Omental fat pad (tissue), 3 donors: ENCODE measurements at regions not wholly inside any gene's neighbourhood (a gene's known extent, or its start where the extent isn't known, plus 50 kb on each side); places are given as distances from the start of the nearest gene placed in this dataset.

Experiments
- ATAC-seq: fragments of 150-250 bp; one replicate; pipeline ENCODE4 v1.9.1; 2016; ENCODE audit warnings: mild to moderate bottlenecking, moderate library complexity; ENCODE audit not compliant: low FRiP score
- DNase-seq: peaks from one replicate; pipeline ENCODE4 v3.0.0-alpha.2; 2019; ENCODE audit warnings: low spot score
- CTCF ChIP-seq, 3 donors: fragments of 450-650 bp; IDR thresholded peaks; one replicate each; pipeline ENCODE4 v1.5.1; 2016 to 2017; ENCODE audit warnings: antibody characterized with exemption in 3 of 3, mild to moderate bottlenecking in 3 of 3, moderate library complexity in 2 of 3

GRCh38 chr16:61237884-61238485, 798.3 kb downstream of the CDH8 start:
- no peak for TF ChIP-seq CTCF (IDR thresholded peaks at IDR 0.05)
- no peak for DNase-seq
- ATAC-seq = no peak

GRCh38 chr16:61233713-61234112, 802.5 kb downstream of the CDH8 start:
- ATAC-seq (no peak), DNase-seq (no peak)
- TF ChIP-seq CTCF (IDR thresholded peaks at IDR 0.05) = no peak

- ATAC-seq (no peak), DNase-seq (no peak)
- no peak for TF ChIP-seq CTCF (IDR thresholded peaks at IDR 0.05)
Observed at GRCh38 chr16:61228371-61228770, 807.9 kb downstream of the CDH8 start.

- ATAC-seq (no peak), DNase-seq (no peak)
- TF ChIP-seq CTCF (IDR thresholded peaks at IDR 0.05) = no peak
Observed at GRCh38 chr16:61215605-61216004, 820.6 kb downstream of the CDH8 start.

- no peak for TF ChIP-seq CTCF (IDR thresholded peaks at IDR 0.05)
- no peak for DNase-seq
- no peak for ATAC-seq
Observed at GRCh38 chr16:61214780-61215179, 821.5 kb downstream of the CDH8 start.

- ATAC-seq (no peak), DNase-seq (no peak)
- no peak for TF ChIP-seq CTCF (IDR thresholded peaks at IDR 0.05)
Observed at GRCh38 chr16:61210076-61210475, 826.2 kb downstream of the CDH8 start.

GRCh38 chr16:61195006-61195405, 841.2 kb downstream of the CDH8 start:
- no peak for TF ChIP-seq CTCF (IDR thresholded peaks at IDR 0.05)
- DNase-seq (no peak), ATAC-seq (no peak)
